COLO668 (cell line): ENCODE measurements at regions not wholly inside any gene's neighbourhood (a gene's known extent, or its start where the extent isn't known, plus 50 kb on each side); places are given as distances from the start of the nearest gene placed in this dataset.
"Not testable (repeated sequence)": the region's sequence is repeated elsewhere in the genome, so short reads cannot be mapped to it uniquely, and the experiment has no call there.

Source experiments
- DNase-seq: peaks from one replicate; lab custom pipeline; 2025; ENCODE audit not compliant: unreplicated experiment; lab: John Stamatoyannopoulos, UW

- DNase-seq = no peak
Measured at GRCh38 chr13:19123502-19123901, 58.1 kb downstream of the TUBA3C start.

- no peak for DNase-seq
Measured at GRCh38 chr13:19117913-19118739, 63.5 kb downstream of the TUBA3C start.

- DNase-seq = not testable (repeated sequence)
Measured at GRCh38 chr13:19109225-19109624, 72.4 kb downstream of the TUBA3C start.

GRCh38 chr13:19103140-19103539, 78.5 kb downstream of the TUBA3C start:
- no peak for DNase-seq

- no peak for DNase-seq
Measured at GRCh38 chr13:19093369-19093768, 88.3 kb downstream of the TUBA3C start.

GRCh38 chr13:19090495-19090894, 91.1 kb downstream of the TUBA3C start:
- DNase-seq = no peak

GRCh38 chr13:19089315-19089714, 92.3 kb downstream of the TUBA3C start:
- no peak for DNase-seq

GRCh38 chr13:19088416-19088815, 93.2 kb downstream of the TUBA3C start:
- no peak for DNase-seq

GRCh38 chr13:19085876-19086275, 95.7 kb downstream of the TUBA3C start:
- DNase-seq = no peak

GRCh38 chr13:19085258-19085657, 96.4 kb downstream of the TUBA3C start:
- no peak for DNase-seq

- DNase-seq = no peak
Measured at GRCh38 chr13:19083340-19083739, 98.3 kb downstream of the TUBA3C start.

GRCh38 chr13:19075418-19075817, 106.2 kb downstream of the TUBA3C start:
- DNase-seq = no peak

GRCh38 chr13:19074519-19074918, 107.1 kb downstream of the TUBA3C start:
- DNase-seq = no peak

- not testable (repeated sequence) for DNase-seq
Measured at GRCh38 chr13:19074106-19074505, 107.5 kb downstream of the TUBA3C start.

GRCh38 chr13:19072956-19073706, 108.5 kb downstream of the TUBA3C start:
- not testable (repeated sequence) for DNase-seq

GRCh38 chr13:19072543-19072942, 109.1 kb downstream of the TUBA3C start:
- no peak for DNase-seq

GRCh38 chr13:19071161-19071936, 110.3 kb downstream of the TUBA3C start:
- no peak for DNase-seq

GRCh38 chr13:19070398-19070735, 111.3 kb downstream of the TUBA3C start:
- no peak for DNase-seq

- DNase-seq = no peak
Measured at GRCh38 chr13:19069684-19070397, 111.8 kb downstream of the TUBA3C start.

GRCh38 chr13:19068691-19069090, 112.9 kb downstream of the TUBA3C start:
- DNase-seq = no peak

- no peak for DNase-seq
Measured at GRCh38 chr13:19067767-19068166, 113.9 kb downstream of the TUBA3C start.
